MM.1S (cell line): ENCODE measurements at regions not wholly inside any gene's neighbourhood (a gene's known extent, or its start where the extent isn't known, plus 50 kb on each side); places are given as distances from the start of the nearest gene placed in this dataset.
"Not testable (repeated sequence)": the region's sequence is repeated elsewhere in the genome, so short reads cannot be mapped to it uniquely, and the experiment has no call there.

Experiments
- DNase-seq: peaks from one replicate; pipeline ENCODE4 v3.0.0-alpha.2; 2015
- H2AFZ ChIP-seq: fragments of 300-600 bp; sonication (generic); 2 replicates; pipeline ENCODE4 v1.6.0; 2016; ENCODE audit warnings: antibody characterized with exemption, low read length
- H3F3A ChIP-seq: fragments of 300-600 bp; sonication (generic); 2 replicates; pipeline ENCODE4 v1.6.1; 2016; ENCODE audit warnings: mild to moderate bottlenecking, antibody characterized with exemption, low read length, moderate library complexity, mixed read lengths; ENCODE audit not compliant: insufficient read depth
- H3K27ac ChIP-seq: fragments of 300-600 bp; sonication (generic); 2 replicates; pipeline ENCODE4 v1.5.1; 2016; ENCODE audit warnings: mild to moderate bottlenecking, low read length
- H3K27me3 ChIP-seq: fragments of 300-600 bp; sonication (generic); replicated peaks from 2 replicates; pipeline ENCODE4 v1.6.0; 2016; ENCODE audit warnings: low read length; ENCODE audit not compliant: insufficient read depth
- H3K36me3 ChIP-seq: fragments of 300-600 bp; sonication (generic); replicated peaks from 2 replicates; pipeline ENCODE4 v1.6.1; 2016; ENCODE audit warnings: mild to moderate bottlenecking, low read length, mixed read lengths; ENCODE audit not compliant: insufficient read depth
- H3K4me1 ChIP-seq: fragments of 300-600 bp; sonication (generic); 2 replicates; pipeline ENCODE4 v1.6.1; 2016; ENCODE audit warnings: low read length, mixed read lengths
- H3K4me2 ChIP-seq: fragments of 300-600 bp; sonication (generic); 2 replicates; pipeline ENCODE4 v1.6.0; 2016; ENCODE audit warnings: low read depth, low read length
- H3K4me3 ChIP-seq: fragments of 300-600 bp; sonication (generic); 2 replicates; pipeline ENCODE4 v1.5.1; 2016; ENCODE audit warnings: low read length, mixed read lengths
- H3K79me2 ChIP-seq: fragments of 300-600 bp; sonication (generic); 2 replicates; pipeline ENCODE4 v1.6.1; 2016; ENCODE audit warnings: mixed run types, low read length, mixed read lengths
- H3K9ac ChIP-seq: fragments of 300-600 bp; sonication (generic); 2 replicates; pipeline ENCODE4 v1.6.1; 2016; ENCODE audit warnings: low read length, mixed read lengths
- H3K9me2 ChIP-seq: fragments of 300-600 bp; sonication (generic); replicated peaks from 2 replicates; pipeline ENCODE4 v1.6.1; 2016; ENCODE audit warnings: mild to moderate bottlenecking, low read length, mixed read lengths; ENCODE audit not compliant: insufficient read depth
- H3K9me3 ChIP-seq: fragments of 300-600 bp; sonication (generic); replicated peaks from 2 replicates; pipeline ENCODE4 v1.6.1; 2016; ENCODE audit warnings: mild to moderate bottlenecking, low read length, mixed read lengths; ENCODE audit not compliant: insufficient read depth
- H4K20me1 ChIP-seq: fragments of 300-600 bp; sonication (generic); 2 replicates; pipeline ENCODE4 v1.6.1; 2016; ENCODE audit warnings: mild to moderate bottlenecking, low read length, moderate library complexity, mixed read lengths; ENCODE audit not compliant: insufficient read depth
- EZH2 ChIP-seq: fragments of 300-600 bp; sonication (generic); optimal IDR thresholded peaks from 2 replicates; pipeline ENCODE3; 2017; ENCODE audit warnings: low read depth, mild to moderate bottlenecking, antibody characterized with exemption, low read length, mixed read lengths
- EZH2phosphoT487 ChIP-seq: fragments of 300-600 bp; sonication (generic); IDR thresholded peaks from 2 replicates; pipeline ENCODE4 v1.6.1; 2018; ENCODE audit warnings: antibody characterized with exemption, low read length
- TF ChIP-seq, protein P1 (sequence below): fragments of 300-600 bp; sonication (generic); IDR thresholded peaks from 2 replicates; pipeline ENCODE4 v1.5.1; 2016; ENCODE audit warnings: antibody characterized with exemption, low read length, mixed read lengths

DNA sequence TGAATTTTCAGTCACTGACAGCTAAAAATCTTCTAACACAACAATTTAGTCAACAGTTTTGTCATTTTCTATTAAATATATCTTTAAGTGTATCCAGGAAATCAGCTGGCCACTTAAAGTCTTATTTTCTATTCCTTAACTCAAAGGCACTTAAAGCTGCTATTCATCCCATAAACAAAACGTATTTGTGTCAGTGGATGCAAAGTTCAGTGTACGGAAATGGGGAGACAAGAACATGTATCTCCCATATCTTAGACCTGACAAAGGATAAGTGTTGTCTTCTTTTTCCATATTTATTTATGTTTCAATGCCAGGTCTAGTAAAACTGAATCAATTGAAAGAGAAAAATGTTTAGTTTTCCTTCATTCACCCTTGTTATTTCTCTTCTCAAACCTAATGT lies 409.8 kb upstream of the KLHL1 start:
- H4K20me1 ChIP-seq: no peaks in the 10 kb centered on the region
- no peaks in the 10 kb centered on the region for H3K79me2 ChIP-seq
- H3K36me3 ChIP-seq: no peaks in the 10 kb centered on the region
- no peak overlapping the region for H2AFZ ChIP-seq
- no peak for DNase-seq
- H3K27ac ChIP-seq: no peak overlapping the region
- H3K4me2 ChIP-seq: no peak overlapping the region
- H3K9me2 ChIP-seq: no peaks in the 10 kb centered on the region
- no peak overlapping the region for H3K4me3 ChIP-seq
- TF ChIP-seq EZH2phosphoT487 (no peak), EZH2 (no peak)
- TF ChIP-seq, protein P1, sequence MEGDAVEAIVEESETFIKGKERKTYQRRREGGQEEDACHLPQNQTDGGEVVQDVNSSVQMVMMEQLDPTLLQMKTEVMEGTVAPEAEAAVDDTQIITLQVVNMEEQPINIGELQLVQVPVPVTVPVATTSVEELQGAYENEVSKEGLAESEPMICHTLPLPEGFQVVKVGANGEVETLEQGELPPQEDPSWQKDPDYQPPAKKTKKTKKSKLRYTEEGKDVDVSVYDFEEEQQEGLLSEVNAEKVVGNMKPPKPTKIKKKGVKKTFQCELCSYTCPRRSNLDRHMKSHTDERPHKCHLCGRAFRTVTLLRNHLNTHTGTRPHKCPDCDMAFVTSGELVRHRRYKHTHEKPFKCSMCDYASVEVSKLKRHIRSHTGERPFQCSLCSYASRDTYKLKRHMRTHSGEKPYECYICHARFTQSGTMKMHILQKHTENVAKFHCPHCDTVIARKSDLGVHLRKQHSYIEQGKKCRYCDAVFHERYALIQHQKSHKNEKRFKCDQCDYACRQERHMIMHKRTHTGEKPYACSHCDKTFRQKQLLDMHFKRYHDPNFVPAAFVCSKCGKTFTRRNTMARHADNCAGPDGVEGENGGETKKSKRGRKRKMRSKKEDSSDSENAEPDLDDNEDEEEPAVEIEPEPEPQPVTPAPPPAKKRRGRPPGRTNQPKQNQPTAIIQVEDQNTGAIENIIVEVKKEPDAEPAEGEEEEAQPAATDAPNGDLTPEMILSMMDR: no peak
- no peaks in the 10 kb centered on the region for H3K9me3 ChIP-seq
- no peaks in the 10 kb centered on the region for H3K4me1 ChIP-seq
- H3K27me3 ChIP-seq: no peaks in the 10 kb centered on the region
- no peak overlapping the region for H3K9ac ChIP-seq
- no peaks in the 10 kb centered on the region for H3F3A ChIP-seq

- H3K4me3 ChIP-seq: no peak overlapping the region
- H3K9me3 ChIP-seq: no peaks in the 10 kb centered on the region
- no peaks in the 10 kb centered on the region for H3F3A ChIP-seq
- H3K27me3 ChIP-seq: no peaks in the 10 kb centered on the region
- no peaks in the 10 kb centered on the region for H3K4me1 ChIP-seq
- no peak overlapping the region for H3K4me2 ChIP-seq
- no peaks in the 10 kb centered on the region for H3K79me2 ChIP-seq
- TF ChIP-seq EZH2: no peak
- TF ChIP-seq, protein P1: no peak
- TF ChIP-seq EZH2phosphoT487: no peak
- no peaks in the 10 kb centered on the region for H3K36me3 ChIP-seq
- no peak for DNase-seq
- no peak overlapping the region for H3K27ac ChIP-seq
- H2AFZ ChIP-seq: no peak overlapping the region
- no peaks in the 10 kb centered on the region for H4K20me1 ChIP-seq
- no peaks in the 10 kb centered on the region for H3K9me2 ChIP-seq
- H3K9ac ChIP-seq: no peak overlapping the region
These were observed 408.0 kb upstream of the KLHL1 start for GRCh38 chr13:70516226-70516625.

GRCh38 chr13:70511861-70512417 lies 403.7 kb upstream of the KLHL1 start:
- not testable (repeated sequence) for DNase-seq, H3K9me2 ChIP-seq, H3K4me1 ChIP-seq

DNA sequence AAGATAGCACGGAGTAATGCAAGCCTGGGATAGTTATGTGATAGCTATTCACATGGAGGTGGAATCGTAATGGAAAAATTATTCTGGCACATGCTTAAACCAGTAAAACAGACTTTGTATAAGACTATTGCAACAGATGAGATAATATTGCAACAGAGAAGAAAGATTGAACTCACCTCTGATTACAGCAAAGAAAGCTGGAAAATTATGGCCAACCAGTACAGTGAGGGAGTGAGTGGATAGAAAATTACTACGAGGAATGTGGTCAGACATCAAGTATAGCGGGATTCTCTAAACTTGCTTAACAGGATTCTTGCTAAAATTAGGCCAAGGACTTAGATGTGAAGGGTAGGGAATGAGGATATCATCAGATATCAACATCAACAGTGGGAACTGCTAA lies 397.6 kb upstream of the KLHL1 start:
- no peaks in the 10 kb centered on the region for H3K4me1 ChIP-seq
- no peak for DNase-seq
- no peak for TF ChIP-seq EZH2phosphoT487
- TF ChIP-seq EZH2: no peak
- TF ChIP-seq, protein P1: no peak
- H3K27me3 ChIP-seq: no peaks in the 10 kb centered on the region
- H3K9me2 ChIP-seq: no peaks in the 10 kb centered on the region
- no peaks in the 10 kb centered on the region for H3K79me2 ChIP-seq
- no peak overlapping the region for H3K4me2 ChIP-seq
- H3K9me3 ChIP-seq: no peaks in the 10 kb centered on the region
- no peak overlapping the region for H3K9ac ChIP-seq
- H3K36me3 ChIP-seq: no peaks in the 10 kb centered on the region
- no peaks in the 10 kb centered on the region for H3F3A ChIP-seq
- H3K27ac ChIP-seq: no peak overlapping the region
- no peak overlapping the region for H2AFZ ChIP-seq
- no peaks in the 10 kb centered on the region for H4K20me1 ChIP-seq
- H3K4me3 ChIP-seq: no peak overlapping the region

More at GRCh38 chr13:70511861-70512417, 403.7 kb upstream of the KLHL1 start:
- not testable (repeated sequence) for H3K79me2 ChIP-seq, H3K9me3 ChIP-seq, H2AFZ ChIP-seq, H4K20me1 ChIP-seq, H3K36me3 ChIP-seq, H3K27ac ChIP-seq, H3K4me3 ChIP-seq, H3K27me3 ChIP-seq, H3K4me2 ChIP-seq, H3F3A ChIP-seq, H3K9ac ChIP-seq
